NCI-H1436 (cell line): ENCODE measurements at regions not wholly inside any gene's neighbourhood (a gene's known extent, or its start where the extent isn't known, plus 50 kb on each side); places are given as distances from the start of the nearest gene placed in this dataset.

Source experiments
- DNase-seq: peaks from one replicate; lab custom pipeline; 2025; lab: John Stamatoyannopoulos, UW

DNA sequence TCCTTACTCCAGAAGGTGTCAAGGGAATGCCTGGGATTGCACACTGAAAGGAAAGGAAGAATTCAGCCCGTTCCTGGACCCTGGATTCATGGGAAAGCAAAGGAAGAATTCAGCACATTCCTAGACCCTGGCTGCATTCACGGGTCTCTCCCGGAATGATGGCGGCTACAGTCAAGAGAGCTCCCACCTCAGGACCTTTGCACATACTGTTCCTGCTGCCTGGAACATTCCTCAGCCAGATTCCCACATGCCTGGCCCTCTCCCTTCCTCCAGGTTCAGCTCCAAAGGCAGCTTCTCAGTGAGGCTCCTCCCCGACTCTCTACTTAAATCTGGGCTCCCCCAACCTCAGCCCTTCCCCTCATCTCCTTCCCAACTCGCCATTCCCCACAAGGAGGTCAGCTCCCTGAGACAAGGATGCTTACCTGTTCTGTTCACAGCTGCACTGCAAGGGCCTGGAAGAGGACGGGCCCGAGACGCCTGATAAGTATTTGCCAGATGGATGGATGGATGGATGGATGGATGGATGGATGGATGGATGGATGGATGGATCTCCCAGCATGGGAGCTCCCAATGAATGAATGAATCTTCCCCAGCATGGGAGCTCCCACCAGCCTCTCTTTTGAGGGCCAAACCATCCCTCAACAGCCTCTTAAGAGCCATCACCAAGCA lies 77.4 kb downstream of the NCOR2 start:
- no peak for DNase-seq

DNA sequence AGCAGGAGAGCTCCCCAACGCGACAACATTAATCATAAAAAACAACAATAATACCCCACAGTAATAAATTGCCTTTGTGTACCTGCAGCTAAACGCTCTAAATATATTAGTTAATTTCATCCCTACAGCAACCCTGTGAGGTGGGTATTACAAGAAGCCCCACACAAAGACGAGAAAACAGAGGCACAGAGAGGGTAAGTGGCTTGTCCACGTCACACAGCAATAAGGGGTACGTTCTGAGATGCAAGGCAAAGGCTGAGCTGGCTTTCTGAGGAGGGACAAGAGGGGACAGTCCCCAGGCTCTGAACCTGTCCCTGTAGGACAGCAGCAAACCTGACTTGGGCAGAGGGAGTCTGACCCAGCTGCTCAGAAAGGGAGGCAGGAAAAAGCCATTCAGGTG lies 78.2 kb downstream of the NCOR2 start:
- no peak for DNase-seq

GRCh38 chr12:124488520-124488919 lies 78.9 kb downstream of the NCOR2 start:
- no peak for DNase-seq

DNA sequence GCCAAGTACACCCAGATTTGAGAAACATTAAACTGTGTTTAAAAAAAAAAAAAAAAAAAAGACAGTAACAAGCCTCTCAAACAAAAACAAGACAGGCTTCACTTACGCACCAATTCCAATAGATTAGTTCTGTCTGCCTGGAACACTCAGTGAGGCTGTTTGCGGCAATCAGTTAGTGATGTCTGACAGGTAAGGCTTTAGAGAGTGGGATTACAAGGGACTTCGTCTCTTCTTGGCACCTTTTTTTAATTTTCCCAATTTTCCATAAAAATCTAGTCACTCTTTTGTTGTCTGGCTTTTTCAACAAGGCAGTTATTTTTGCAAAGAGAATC lies 79.6 kb downstream of the NCOR2 start:
- DNase-seq, result no peak

- no peak for DNase-seq
Observed at GRCh38 chr12:124487066-124487833, 80.2 kb downstream of the NCOR2 start.

DNA sequence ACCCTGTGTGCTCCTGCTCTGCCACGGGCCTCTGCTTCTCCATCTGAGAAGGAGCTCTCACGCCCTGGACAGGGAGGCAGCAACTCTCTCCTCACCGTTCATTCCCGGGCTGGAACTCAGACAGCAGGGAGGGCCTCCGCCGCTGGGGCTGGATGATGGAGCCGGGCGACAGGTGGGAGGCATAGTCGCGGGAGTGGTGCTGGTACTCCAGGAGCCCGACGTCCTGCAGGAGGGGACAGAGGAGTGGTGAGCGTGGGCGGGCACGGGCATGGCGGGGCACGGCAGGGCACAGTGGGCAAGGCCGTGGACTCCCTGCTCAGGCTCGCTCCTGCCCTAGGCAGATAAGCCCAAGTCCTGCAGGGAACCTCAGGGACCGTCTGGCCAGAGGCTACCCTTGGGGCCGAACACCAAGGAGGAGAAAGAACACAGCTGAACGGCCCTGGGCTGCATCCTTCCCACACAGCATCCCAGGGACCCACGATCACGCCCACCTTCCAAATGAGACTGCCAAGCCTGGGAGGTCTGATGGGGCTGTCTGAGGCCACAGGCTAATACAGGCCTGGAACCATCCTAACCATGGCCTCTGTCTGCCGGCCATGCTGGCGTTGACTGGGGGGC lies 81.0 kb downstream of the NCOR2 start:
- DNase-seq, result no peak

DNA sequence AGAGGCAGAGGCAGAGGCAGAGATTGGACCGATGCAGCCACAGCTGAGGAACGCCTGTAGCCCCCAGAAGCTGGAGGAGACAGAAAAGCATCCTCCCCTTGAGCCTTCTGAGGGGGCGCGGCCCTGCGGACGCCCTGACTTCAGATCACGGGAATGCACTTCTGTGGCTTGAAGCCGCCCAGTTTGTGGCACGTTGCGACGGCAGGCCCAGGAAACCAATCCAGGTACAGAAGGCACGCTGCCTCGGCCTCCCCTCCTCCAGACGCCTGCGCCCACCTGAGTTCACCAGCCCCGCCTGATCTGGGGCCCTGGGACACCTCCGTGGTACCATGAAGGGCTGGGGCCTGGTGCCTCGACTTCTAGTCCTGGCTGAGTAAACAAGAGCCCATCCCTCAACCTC lies 82.0 kb downstream of the NCOR2 start:
- DNase-seq, result no peak

GRCh38 chr12:124484526-124484953 lies 82.9 kb downstream of the NCOR2 start:
- no peak for DNase-seq

DNA sequence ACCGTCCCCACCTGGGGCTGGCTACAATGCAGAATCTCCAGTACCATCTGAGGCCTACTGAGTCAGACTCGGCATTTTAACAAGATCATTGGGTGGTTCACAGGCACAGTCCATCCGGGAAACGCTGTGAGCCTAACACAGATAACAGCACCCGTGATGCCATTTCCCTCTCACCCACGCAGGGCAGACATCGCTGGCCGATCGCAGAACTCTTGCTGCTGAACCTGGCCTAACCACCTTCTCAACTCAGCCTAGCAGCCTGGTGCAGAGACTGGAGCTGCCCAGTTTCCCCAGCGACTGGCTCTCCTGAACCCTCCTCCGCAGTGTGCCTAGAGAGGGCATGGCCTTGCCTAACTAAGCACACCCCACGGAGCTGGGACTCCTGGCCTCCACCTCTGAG lies 83.3 kb downstream of the NCOR2 start:
- DNase-seq, result no peak

GRCh38 chr12:124482901-124483799 lies 84.3 kb downstream of the NCOR2 start:
- no peak for DNase-seq

- no peak for DNase-seq
Observed at GRCh38 chr12:124482567-124482893, 84.9 kb downstream of the NCOR2 start.

- no peak for DNase-seq
Observed at GRCh38 chr12:124481772-124482566, 85.4 kb downstream of the NCOR2 start.

- DNase-seq, result no peak
Observed at GRCh38 chr12:124481257-124481750, 86.1 kb downstream of the NCOR2 start.

- no peak for DNase-seq
Observed at GRCh38 chr12:124480469-124481256, 86.7 kb downstream of the NCOR2 start.

GRCh38 chr12:124479680-124480468 lies 87.5 kb downstream of the NCOR2 start:
- no peak for DNase-seq

DNA sequence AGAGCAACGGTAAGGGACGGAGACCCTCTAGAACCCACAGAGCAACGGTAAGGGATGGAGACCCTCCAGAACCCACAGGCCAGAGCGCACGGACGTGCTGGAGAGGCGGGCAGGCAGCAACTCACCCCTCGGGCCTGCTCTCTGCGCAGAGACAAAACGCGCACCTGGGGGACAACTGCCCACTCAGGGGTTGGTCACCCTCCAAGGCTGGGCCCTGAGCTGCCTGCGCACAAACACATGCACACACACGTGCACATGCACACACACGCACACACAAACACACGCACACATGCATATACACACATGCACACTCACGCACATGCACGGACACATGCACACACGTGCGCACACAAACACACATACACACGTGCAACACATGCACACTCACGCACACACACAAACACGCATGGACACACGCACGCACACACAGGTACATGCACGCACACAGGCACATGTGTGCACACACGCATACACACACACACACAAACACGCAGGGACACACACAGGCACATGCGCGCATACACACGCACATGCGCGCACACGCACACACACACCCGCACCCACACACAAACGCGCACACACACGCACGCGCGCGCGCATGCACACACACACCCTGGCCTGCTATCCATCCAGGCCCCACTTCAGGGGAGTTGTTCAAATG lies 88.3 kb downstream of the NCOR2 start:
- DNase-seq, result no peak

- DNase-seq, result no peak
Observed at GRCh38 chr12:124478416-124478815, 89.0 kb downstream of the NCOR2 start.

- DNase-seq, result no peak
Observed at GRCh38 chr12:124477107-124477915, 90.1 kb downstream of the NCOR2 start.
